Epithelial cell of proximal tubule (primary cell): ENCODE measurements at regions not wholly inside any gene's neighbourhood (a gene's known extent, or its start where the extent isn't known, plus 50 kb on each side); places are given as distances from the start of the nearest gene placed in this dataset.

Experiments
- DNase-seq: peaks from one replicate; pipeline ENCODE4 v3.0.0-alpha.2; 2011; ENCODE audit warnings: low read depth
- H3K4me3 ChIP-seq: 2 replicates; pipeline ENCODE4 v1.5.1; 2011; ENCODE audit warnings: low read depth, mild to moderate bottlenecking, low read length
- TF ChIP-seq, protein P1 (sequence below): conservative IDR thresholded peaks from 2 replicates; pipeline ENCODE4 v1.5.1; 2012; ENCODE audit warnings: low read depth, mild to moderate bottlenecking, low read length

DNA sequence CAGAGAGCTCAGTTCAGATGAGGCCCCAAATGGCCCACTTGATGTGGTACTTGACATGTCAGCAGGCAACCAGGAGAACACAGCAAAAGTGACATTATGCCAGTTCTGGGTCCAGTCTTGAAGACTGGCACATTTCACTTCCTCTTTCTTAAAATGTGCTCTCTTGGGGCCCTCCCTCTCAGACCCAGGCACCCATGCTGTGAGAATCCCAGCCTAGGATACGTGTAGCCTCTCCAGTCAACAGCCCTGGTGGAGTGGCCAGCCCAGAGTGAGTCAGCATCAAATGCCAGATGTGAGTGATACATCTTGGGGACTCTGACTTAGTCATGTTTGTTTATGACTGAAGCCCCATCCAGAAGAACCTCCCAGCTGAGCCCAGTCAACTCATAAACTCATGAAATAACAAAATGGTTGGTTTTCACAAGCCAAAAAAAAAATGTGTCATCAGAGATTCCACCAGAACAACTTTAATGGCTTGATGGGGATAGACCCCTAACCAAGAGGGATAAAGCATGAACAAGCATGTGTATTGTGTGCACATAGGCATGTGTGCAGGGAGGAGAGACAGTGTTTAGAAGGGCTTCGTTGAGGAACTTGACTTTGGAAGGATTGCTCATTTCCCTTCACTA is 82.5 kb upstream of the TNRC6C start:
- no peak overlapping the region for H3K4me3 ChIP-seq
- no peak for DNase-seq
- TF ChIP-seq, protein P1, sequence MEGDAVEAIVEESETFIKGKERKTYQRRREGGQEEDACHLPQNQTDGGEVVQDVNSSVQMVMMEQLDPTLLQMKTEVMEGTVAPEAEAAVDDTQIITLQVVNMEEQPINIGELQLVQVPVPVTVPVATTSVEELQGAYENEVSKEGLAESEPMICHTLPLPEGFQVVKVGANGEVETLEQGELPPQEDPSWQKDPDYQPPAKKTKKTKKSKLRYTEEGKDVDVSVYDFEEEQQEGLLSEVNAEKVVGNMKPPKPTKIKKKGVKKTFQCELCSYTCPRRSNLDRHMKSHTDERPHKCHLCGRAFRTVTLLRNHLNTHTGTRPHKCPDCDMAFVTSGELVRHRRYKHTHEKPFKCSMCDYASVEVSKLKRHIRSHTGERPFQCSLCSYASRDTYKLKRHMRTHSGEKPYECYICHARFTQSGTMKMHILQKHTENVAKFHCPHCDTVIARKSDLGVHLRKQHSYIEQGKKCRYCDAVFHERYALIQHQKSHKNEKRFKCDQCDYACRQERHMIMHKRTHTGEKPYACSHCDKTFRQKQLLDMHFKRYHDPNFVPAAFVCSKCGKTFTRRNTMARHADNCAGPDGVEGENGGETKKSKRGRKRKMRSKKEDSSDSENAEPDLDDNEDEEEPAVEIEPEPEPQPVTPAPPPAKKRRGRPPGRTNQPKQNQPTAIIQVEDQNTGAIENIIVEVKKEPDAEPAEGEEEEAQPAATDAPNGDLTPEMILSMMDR, result no peak

DNA sequence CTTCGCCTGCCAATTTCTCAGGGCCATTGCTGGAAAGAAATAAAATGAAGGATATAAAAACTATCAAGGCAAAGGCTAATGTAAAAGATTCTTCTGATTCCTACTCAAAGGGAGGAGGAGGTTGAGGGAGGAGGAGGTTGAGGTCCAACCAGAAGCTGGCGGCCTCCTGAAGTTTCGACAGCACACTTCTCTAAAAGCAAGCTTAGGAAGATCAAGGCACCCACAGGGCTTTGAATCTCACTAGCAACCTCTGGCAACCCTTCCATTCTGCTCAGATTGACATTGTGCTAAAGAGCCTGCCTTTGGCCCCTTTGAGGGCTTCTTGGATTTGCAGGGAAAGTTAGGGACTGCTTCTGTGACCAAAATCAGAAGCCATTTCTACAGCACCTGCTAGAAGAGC is 81.5 kb upstream of the TNRC6C start:
- no peak for DNase-seq
- TF ChIP-seq, protein P1, result no peak
- no peak overlapping the region for H3K4me3 ChIP-seq

DNA sequence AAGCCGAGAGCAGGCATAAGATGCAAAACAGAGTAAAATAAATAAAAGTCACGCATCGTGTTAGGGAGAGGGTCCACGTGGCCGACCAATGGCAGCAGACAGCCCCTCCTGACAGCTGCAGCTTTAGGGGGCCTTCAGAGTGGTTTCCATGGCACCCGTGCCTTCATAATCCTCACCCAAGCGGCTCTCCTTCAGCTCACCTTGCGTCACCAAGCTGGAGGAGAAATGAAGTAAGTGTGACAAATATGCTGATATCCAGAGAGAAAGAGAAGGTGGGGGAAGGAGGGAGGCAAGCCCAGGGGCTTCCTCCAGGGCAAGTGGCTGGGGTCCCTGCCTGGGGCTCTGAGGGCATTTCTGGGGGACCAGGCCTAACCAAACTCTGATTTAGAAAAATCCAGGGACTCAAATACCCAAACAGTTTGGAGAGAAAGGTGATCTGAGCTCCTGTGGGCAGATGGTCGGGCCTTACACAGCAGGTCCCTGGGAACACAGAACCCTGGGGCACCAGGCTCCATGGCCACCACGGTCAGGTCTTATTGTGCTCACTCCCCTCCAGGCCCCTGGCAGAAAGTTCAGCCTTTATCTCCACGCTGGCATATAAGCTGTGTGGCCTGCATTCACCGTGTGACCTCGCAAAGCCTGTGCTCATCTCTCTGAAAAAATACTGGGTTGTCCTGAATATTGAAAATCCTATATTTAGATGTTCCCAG is 80.7 kb upstream of the TNRC6C start:
- H3K4me3 ChIP-seq, result no peak overlapping the region
- TF ChIP-seq, protein P1, result no peak

DNA sequence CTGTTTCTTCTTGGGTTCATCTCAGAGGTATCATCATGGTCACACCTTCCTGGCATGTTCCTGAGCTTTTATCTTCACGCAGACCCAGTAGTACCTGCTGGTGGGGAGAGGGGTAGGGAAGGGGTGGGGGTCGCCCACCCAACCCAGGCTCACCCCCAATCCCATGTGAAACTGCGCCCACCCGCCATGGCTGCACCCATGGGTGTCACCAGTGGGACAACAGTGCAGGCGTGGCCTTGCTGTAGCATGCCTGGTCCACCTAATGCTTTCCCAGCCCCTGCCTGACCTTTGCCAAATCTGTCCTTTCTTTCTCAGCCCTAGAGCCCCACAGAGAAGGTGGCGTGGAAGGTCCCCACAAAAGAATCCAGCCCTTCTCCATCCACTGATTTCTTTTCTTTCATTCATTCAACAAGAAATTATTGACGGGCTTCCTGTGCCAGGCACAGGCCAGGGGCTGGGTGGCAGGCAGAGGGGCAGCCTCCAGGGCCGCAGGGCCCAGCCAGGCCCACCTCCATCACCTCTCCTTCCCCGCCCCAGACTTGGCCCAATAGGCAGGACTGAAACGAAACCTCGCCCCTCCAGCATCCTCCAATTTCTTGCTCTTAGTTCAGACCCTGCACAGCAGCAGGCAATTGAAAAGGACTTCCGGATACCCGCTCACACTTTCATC is 79.1 kb upstream of the TNRC6C start:
- no peak for DNase-seq
- TF ChIP-seq, protein P1, result no peak
- no peak overlapping the region for H3K4me3 ChIP-seq

More for the DNA sequence above, 80.7 kb upstream of the TNRC6C start:
- no peak for DNase-seq

DNA sequence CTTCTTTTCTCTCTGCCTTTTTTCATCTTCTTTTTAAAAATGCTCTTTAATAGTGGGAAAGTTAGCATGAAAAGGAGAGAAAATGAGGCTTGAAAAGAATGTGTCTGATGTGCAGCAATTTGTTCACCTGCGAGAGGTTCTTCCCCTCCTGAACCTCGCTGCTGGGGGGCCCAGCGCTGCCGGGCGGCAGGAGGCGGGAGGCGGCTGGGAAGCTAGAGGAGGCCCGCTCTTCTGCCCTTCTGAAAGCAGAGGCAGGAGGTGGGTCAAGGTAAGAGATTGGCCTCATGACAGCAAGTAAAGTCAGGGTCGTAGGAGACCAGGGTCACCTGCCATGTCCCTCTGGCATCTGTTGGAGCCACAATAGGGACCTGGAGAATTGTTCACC is 78.6 kb upstream of the TNRC6C start:
- DNase-seq, result no peak
- no peak overlapping the region for H3K4me3 ChIP-seq
- TF ChIP-seq, protein P1, result no peak

DNA sequence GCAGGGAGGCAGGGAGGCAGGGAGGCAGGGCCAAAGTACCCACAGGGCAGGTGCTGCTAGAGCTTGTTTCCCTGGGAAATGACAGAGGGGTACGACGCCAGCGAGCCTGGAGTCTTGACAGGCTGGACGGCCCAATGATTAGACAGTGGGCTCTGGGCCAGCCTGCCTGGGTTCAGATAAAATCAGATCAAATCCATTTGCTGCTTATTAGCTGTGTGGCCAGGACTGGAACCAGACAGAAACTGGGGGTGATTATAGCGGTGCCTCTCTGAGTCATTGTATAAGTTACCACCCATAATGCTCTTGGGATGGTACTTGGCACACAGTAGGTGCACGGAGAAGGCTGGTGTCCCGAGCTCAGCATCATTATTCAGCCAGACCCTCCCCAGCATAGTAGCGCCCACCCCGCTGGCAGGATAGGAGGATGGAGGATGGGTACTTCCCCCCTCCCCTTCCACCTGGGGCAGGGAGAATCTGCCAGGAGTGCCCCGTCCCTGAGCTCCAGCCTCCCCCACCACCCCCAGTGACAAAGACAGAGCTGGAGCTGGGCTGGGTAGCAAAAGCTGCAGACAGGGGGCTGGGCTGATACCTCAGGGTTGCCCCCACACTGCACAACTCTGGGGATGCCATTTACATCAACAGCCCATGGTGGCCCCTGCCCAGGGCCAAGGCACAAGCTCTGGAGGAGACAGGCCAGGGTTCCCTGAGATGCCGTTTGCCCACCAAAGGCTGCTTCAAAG is 77.6 kb upstream of the TNRC6C start:
- no peak for DNase-seq
- TF ChIP-seq, protein P1, result no peak
- H3K4me3 ChIP-seq, result no peak overlapping the region
